Large intestine (tissue), 3 donors: ENCODE measurements at regions not wholly inside any gene's neighbourhood (a gene's known extent, or its start where the extent isn't known, plus 50 kb on each side); places are given as distances from the start of the nearest gene placed in this dataset.

Experiments
- DNase-seq, 2 donors: peaks; one replicate each; pipeline versions ENCODE4 v3.0.0 to v3.0.0-alpha.2; 2013
- H3K27ac ChIP-seq: one replicate; pipeline ENCODE4 v1.5.1; 2013; ENCODE audit warnings: low read length
- H3K27me3 ChIP-seq: 2 replicates; pipeline ENCODE4 v1.6.1; 2013; ENCODE audit warnings: low read length; ENCODE audit not compliant: control insufficient read depth, insufficient read depth
- H3K36me3 ChIP-seq: 2 replicates; pipeline ENCODE4 v1.6.1; 2013; ENCODE audit warnings: low read length; ENCODE audit not compliant: control insufficient read depth, insufficient read depth
- H3K4me1 ChIP-seq: one replicate; pipeline ENCODE4 v1.6.1; 2013; ENCODE audit warnings: low read length; ENCODE audit not compliant: control insufficient read depth, insufficient read depth
- H3K4me3 ChIP-seq: one replicate; pipeline ENCODE4 v1.5.1; 2013; ENCODE audit warnings: low read length
- H3K9me3 ChIP-seq: one replicate; pipeline ENCODE4 v1.6.1; 2013; ENCODE audit warnings: mild to moderate bottlenecking, low read depth, low read length, moderate library complexity; ENCODE audit not compliant: control insufficient read depth
- WGBS: methylation state at CpG from one replicate; pipeline ENCODE4 v1.1.5; 2013; ENCODE audit warnings: low lambda C conversion rate; ENCODE audit not compliant: insufficient coverage; 5-methylcytosine and 5-hydroxymethylcytosine counted together

DNA sequence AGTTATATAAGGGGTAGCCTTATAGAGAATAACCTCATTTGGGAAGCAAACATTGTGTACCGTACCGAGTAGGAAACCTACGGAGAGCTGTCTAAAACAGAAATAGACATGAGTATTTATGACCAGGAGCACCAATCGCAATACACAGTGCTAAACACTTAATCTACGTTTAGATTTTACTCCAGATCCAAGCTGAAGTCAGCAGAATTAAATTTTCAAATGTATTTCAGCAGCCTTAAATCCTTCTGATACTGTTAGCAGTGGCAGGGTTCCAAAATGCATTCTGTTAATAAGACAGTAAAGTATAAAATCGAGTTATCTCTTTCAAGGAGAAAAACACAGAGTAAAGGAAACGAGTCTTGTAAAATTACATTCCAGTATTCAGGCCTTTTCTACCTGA, 118.1 kb upstream of the ZNF521 start:
- H3K36me3 ChIP-seq: no peaks in the 10 kb centered on the region
- H3K4me1 ChIP-seq: no peaks in the 10 kb centered on the region
- H3K4me3 ChIP-seq: no peak overlapping the region
- H3K9me3 ChIP-seq: no peaks in the 10 kb centered on the region
- H3K27me3 ChIP-seq: no peaks in the 10 kb centered on the region
- WGBS: no CpG with 5 or more reads among the region's 7 CpGs
- no peak overlapping the region for H3K27ac ChIP-seq
- no peak for DNase-seq

DNA sequence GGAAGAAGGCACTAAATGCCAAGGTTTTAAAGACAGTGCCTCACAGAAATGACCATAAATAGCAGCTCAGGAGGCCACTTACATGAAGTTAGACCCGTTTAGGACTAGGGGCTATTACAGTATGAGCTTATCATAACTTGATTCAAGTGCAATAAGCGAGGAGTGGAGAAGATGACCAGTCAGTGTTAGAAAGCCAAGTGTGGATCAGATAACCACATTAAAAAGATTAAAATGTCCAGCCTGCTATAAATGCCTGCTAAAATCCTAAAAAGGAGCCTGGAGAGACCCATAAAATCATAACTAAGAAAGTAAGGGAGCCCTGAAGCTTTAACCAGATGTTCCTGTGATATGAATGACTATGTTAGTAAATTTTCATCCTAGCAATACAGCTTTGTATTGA, 117.5 kb upstream of the ZNF521 start:
- Histone ChIP-seq H3K4me3 (no peak overlapping the region), H3K9me3 (no peaks in the 10 kb centered on the region), H3K27ac (no peak overlapping the region), H3K4me1 (no peaks in the 10 kb centered on the region), H3K27me3 (no peaks in the 10 kb centered on the region), H3K36me3 (no peaks in the 10 kb centered on the region)
- no CpG with 5 or more reads among the region's 2 CpGs for WGBS
- DNase-seq: no peak

DNA sequence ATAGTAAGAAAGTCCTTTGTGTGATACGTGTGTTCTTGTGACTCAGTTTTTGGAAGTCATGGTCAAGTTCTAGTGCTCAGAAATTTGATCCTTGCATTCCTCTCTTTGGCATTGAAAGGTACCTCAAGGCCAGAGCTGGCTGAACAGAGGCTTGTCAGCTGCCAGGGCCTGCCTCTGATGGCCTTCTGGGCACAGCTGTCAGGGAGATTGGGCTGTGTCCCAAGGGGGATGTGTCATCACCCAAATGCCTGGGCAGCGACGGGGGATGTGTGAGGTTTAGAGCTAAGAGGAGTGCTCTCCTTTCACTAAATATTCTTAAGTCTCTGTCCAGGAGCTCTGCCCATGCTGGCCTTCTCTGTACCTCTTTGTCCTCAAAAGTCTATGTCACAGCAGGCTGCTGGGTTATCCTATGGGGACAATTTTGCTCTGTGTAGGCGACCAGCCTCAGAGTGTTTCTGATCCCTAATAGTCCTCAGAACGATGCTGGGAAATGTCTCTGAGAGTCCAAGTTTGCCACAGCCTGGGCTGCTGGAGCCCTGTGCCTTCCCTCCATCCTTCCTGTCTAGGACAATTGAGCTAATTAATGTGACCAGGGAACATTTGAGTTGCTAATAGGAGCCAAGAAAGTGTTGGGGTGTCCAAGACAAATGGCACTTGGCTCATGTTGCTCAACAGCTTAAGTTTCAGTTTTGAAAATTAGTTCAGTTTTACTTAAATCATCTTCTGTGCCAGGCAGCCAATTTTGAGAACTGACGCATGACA, 115.4 kb upstream of the ZNF521 start:
- Histone ChIP-seq H3K9me3 (no peaks in the 10 kb centered on the region), H3K27ac (no peak overlapping the region), H3K4me1 (no peaks in the 10 kb centered on the region), H3K4me3 (no peak overlapping the region), H3K27me3 (no peaks in the 10 kb centered on the region), H3K36me3 (no peaks in the 10 kb centered on the region)
- DNase-seq: no peak
- WGBS: no CpG with 5 or more reads among the region's 6 CpGs

DNA sequence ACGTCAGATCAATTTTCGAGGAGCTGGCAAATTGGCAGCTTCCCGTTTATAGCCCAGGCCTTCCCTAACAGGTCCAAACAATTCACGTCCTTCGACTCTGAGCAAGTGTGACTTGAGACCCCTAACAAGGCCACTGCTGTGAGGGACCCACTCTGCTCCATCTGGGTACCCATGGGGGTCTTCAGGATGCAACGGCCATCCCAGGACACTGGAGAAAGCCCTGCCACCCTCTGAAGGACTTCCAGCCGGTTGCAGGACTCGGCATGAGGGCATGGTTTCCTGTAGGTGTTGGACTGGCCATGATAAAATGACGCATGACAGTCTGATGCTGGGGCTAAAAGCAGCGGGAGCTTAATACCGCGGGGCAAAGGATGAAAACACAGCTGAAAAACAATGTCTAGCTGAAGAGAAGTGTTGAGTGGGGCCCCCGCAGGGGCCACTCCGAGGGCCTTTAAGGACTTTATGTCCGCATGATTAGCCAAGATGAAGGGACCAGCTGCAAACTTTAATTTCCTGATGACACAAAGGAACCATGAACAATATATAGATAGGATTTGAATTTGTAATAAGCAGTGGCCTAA, 113.3 kb upstream of the ZNF521 start:
- no peaks in the 10 kb centered on the region for H3K36me3 ChIP-seq
- no peak for DNase-seq
- H3K27ac ChIP-seq: no peak overlapping the region
- no peaks in the 10 kb centered on the region for H3K27me3 ChIP-seq
- H3K4me1 ChIP-seq: no peaks in the 10 kb centered on the region
- WGBS: 95% methylated on average over 5 of the region's 15 CpGs
- H3K9me3 ChIP-seq: no peaks in the 10 kb centered on the region
- H3K4me3 ChIP-seq: no peak overlapping the region

DNA sequence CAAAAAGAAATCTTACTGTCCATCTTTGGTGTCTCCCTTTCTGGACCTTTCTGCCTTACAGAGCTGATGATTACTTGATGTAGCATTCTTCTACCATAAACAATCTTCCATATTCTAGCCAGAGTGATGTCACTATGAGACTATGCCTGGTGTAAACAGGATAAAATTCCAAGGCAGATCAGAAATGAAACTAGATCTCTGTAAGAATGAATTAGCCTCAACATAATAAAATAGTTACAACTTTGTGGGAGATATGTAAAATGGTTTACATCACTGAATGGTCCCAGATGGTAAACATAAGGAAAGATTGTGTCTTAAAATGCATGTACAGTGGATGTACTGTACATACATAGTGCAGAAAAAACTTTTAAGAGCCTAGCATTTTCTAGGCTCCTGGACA, 112.3 kb upstream of the ZNF521 start:
- H3K27ac ChIP-seq: no peak overlapping the region
- DNase-seq: peak in 1 of 2 donors; percentile 27
- no peak overlapping the region for H3K4me3 ChIP-seq
- no peaks in the 10 kb centered on the region for H3K9me3 ChIP-seq
- no peaks in the 10 kb centered on the region for H3K36me3 ChIP-seq
- no peaks in the 10 kb centered on the region for H3K27me3 ChIP-seq
- no peaks in the 10 kb centered on the region for H3K4me1 ChIP-seq

DNA sequence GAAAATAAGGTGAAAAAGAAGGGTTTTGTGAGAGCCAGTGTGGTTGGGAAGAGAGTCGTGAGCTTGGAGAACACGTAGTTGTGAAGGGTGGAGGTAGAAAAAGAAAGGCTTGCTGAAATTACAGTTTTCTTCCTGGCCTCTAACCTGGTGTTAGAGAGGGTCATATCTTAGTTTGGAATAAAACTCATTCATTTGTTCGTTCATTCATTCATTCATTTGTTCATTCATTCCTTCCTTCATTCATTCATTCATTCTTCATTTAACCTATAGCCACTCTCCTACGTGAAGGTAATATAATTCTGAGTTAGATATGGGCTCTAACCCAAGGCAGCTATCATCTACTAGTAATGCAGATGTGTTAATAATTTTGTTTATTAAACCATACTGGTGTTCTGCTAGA, 111.8 kb upstream of the ZNF521 start:
- Histone ChIP-seq H3K9me3 (no peaks in the 10 kb centered on the region), H3K4me1 (no peaks in the 10 kb centered on the region), H3K27me3 (no peaks in the 10 kb centered on the region), H3K36me3 (no peaks in the 10 kb centered on the region), H3K27ac (no peak overlapping the region), H3K4me3 (no peak overlapping the region)
- 67% methylated on average over 3 of the region's 4 CpGs for WGBS
- no peak for DNase-seq

DNA sequence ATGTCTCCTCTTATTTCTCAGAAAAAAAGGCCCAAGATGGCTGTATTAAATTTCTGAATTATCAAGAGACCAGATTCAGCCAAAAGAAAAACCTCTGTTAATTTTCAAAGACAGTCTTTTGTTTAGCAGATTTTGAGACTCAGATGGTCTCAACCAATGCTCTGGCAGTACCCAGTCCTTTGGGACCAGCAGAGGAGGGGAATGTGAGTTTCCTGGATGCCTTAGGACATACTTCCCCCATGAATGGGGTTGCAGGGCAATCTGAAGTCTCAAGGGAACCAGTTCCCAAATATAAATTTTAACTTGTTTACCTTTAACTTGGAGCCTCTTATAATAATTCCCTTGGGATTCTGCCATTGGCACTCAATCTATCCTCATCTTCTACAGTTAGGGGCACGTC, 107.8 kb upstream of the ZNF521 start:
- WGBS: no CpG with 5 or more reads among the region's 1 CpG
- Histone ChIP-seq H3K9me3 (no peaks in the 10 kb centered on the region), H3K4me3 (no peak overlapping the region), H3K36me3 (no peaks in the 10 kb centered on the region), H3K4me1 (no peaks in the 10 kb centered on the region), H3K27me3 (no peaks in the 10 kb centered on the region), H3K27ac (no peak overlapping the region)
- DNase-seq: no peak

DNA sequence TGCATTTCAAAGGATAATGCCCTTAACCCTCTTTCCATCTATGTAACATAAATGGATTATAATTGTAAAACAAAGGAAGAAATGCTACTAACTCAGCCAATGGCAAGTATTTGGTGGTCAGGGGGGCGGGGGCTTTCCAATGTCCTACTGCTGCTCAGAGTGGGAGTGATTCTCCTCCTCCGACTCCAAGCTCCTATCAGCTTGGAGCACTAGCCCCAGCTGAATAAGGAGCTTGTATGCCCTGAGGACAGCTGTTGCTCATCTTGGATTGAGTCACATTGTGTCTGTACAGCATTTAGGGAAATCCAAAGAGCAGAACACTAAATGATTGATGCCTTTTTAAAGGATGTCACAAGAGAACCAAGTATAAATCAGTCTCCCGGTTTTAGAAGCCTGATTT, 105.6 kb upstream of the ZNF521 start:
- no CpG with 5 or more reads among the region's 3 CpGs for WGBS

DNA sequence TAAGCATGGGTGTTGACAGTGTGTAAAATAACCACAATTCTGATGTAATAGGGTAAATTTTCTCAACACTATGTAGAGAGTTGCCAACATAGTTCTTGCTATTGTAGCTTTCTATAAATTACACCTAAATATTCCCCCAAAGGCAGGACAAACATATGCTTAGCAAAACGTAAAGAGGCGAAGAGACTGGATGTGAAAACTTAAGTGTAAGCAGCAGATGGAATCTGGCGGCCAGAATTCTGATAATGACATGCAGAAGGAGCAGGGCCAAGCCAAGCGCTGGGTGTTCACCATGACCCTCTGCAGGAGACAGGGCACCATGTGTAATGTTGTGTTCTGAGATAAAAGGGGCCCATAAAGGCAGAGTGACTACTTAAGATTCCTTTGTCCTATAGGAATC, 105.2 kb upstream of the ZNF521 start:
- Histone ChIP-seq H3K27me3 (no peaks in the 10 kb centered on the region), H3K9me3 (no peaks in the 10 kb centered on the region), H3K27ac (no peak overlapping the region), H3K4me1 (no peaks in the 10 kb centered on the region), H3K36me3 (no peaks in the 10 kb centered on the region), H3K4me3 (no peak overlapping the region)
- no CpG with 5 or more reads among the region's 4 CpGs for WGBS
- DNase-seq: no peak

More for the DNA sequence above, 105.6 kb upstream of the ZNF521 start:
- Histone ChIP-seq H3K27me3 (no peaks in the 10 kb centered on the region), H3K4me3 (no peak overlapping the region), H3K9me3 (no peaks in the 10 kb centered on the region), H3K36me3 (no peaks in the 10 kb centered on the region), H3K4me1 (no peaks in the 10 kb centered on the region), H3K27ac (no peak overlapping the region)
- no peak for DNase-seq

DNA sequence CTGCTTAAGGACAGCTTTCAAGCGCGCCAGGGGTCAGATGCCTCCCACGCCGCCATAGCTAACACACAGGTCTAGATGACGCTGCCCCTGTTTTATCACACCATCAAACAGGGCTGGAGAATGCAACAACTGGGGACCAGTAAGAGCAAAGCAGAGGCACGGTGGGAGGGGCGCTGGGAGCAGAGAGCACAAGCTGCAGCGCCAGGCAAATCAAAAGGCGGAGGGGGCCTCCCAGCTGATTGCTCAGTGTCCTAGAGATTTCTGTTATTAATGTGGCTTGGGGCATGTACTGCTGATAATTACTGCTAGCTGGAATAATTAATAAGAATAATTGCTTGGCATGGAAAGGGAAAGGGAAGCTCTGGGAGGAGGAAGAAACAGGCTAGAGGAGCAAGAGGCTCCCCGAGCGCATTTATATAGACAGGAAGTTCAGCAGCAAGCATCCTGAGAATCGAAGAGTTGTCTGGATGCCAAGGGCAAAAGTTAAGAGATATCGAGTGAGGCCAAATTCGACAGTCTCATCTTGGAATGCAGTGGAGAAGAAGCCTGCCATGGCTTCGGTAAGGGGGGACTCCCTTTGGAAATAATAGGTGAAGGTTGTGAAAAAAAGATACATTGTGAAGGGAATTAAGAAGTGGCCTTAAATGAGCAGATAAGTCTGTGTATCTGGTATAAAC, 104.5 kb upstream of the ZNF521 start:
- DNase-seq: no peak
- Histone ChIP-seq H3K27ac (no peak overlapping the region), H3K4me3 (no peak overlapping the region), H3K4me1 (no peaks in the 10 kb centered on the region), H3K36me3 (no peaks in the 10 kb centered on the region), H3K27me3 (no peaks in the 10 kb centered on the region), H3K9me3 (no peaks in the 10 kb centered on the region)
- 67% methylated on average over 3 of the region's 15 CpGs for whole genome bisulfite sequencing
